RWPE1 (cell line): ENCODE measurements at regions not wholly inside any gene's neighbourhood (a gene's known extent, or its start where the extent isn't known, plus 50 kb on each side); places are given as distances from the start of the nearest gene placed in this dataset.

ENCODE experiments used
- CTCF ChIA-PET: fragments of 350-600 bp; sonication (Branson Sonifier 250); formaldehyde crosslinking; extraction: SDS; loops from one replicate; lab custom pipeline; 2021; lab: Yijun Ruan, JAX
- POLR2A ChIA-PET: fragments of 400-600 bp; formaldehyde crosslinking; extraction: SDS; loops from one replicate; lab custom pipeline; 2020; ENCODE audit warnings: antibody characterized with exemption; ENCODE audit not compliant: low non-redundant PET; lab: Yijun Ruan, JAX
- DNase-seq: peaks from one replicate; pipeline ENCODE4 v3.0.0; 2012; ENCODE audit warnings: low spot score
- H3K27ac ChIP-seq: fragments of 450-650 bp; 2 replicates; pipeline ENCODE4 v1.5.1; 2017
- TF ChIP-seq, protein P1 (sequence below): fragments of 450-650 bp; conservative IDR thresholded peaks from 2 replicates; pipeline ENCODE4 v1.5.1; 2017; ENCODE audit warnings: low read depth, mild to moderate bottlenecking

DNA sequence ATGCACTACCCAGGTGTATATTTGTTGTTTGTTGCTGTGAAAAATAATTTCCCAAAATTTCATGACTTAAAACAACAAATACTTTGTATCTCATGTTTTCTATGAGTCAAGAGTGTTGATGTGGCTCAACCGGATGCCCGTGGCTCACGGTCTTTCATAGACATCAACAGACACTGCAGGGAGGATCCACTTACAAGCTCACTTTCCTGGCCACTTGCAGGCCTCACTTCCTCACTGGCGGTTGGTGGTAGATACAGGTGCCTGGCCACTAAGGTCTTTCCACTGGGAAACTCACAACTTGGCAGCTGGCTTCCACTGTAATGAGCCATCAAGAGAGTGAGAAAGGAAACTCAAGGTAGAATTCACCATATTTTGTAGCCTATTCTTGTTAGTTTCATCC is 662.9 kb downstream of the IRS1 start:
- ChIA-PET CTCF (interaction anchor here (0.7 kb wide), 1 partner anchor 848 kb away, joined by 5 read pairs; no protein-coding TSS in a partner anchor), POLR2A (interaction anchor here (0.6 kb wide), 1 partner anchor 13 kb away, joined by 4 read pairs; no protein-coding TSS in a partner anchor)
- peak overlapping the region; percentile 91 for H3K27ac ChIP-seq
- TF ChIP-seq, protein P1, sequence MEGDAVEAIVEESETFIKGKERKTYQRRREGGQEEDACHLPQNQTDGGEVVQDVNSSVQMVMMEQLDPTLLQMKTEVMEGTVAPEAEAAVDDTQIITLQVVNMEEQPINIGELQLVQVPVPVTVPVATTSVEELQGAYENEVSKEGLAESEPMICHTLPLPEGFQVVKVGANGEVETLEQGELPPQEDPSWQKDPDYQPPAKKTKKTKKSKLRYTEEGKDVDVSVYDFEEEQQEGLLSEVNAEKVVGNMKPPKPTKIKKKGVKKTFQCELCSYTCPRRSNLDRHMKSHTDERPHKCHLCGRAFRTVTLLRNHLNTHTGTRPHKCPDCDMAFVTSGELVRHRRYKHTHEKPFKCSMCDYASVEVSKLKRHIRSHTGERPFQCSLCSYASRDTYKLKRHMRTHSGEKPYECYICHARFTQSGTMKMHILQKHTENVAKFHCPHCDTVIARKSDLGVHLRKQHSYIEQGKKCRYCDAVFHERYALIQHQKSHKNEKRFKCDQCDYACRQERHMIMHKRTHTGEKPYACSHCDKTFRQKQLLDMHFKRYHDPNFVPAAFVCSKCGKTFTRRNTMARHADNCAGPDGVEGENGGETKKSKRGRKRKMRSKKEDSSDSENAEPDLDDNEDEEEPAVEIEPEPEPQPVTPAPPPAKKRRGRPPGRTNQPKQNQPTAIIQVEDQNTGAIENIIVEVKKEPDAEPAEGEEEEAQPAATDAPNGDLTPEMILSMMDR: no peak
- DNase-seq: no peak

DNA sequence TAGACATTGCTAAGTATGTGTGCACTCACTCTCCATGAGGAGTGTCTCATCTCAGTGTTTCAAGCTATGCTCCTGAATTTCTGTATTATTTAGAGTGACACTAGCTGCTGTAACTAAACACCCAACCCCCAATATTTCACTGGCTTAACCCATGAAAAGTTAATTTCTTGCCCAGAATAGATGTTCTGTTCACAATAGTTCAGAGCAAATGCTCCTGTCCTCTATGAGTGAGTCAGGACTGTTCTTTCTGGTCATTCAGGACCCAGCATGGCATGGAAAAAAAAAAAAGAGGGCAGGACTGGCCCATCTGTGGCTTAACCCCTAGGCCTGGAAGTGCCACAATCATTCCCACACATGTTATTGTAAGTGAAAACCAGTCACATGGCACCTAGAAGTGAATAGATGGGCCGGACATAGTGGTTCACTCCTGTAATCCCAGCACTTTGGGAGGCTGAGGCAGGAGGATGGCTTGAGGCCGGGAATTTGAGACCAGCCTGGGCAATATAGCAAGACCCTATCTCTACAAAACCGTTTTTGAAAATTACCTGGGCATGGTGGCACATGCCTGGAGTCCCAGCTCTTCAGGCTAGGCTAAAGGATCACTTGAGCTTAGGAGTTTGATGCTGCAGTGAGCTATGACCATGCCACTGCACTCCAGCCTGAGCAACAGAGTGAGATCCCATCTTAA is 663.6 kb downstream of the IRS1 start:
- TF ChIP-seq, protein P1: no peak
- no peak for DNase-seq
- ChIA-PET CTCF (interaction anchor here (0.7 kb wide), 1 partner anchor 79 kb away, joined by 4 read pairs; no protein-coding TSS in a partner anchor), POLR2A (interaction anchor here (0.6 kb wide), 1 partner anchor 14 kb away, joined by 4 read pairs; no protein-coding TSS in a partner anchor)
- peak overlapping the region; percentile 91 for H3K27ac ChIP-seq

DNA sequence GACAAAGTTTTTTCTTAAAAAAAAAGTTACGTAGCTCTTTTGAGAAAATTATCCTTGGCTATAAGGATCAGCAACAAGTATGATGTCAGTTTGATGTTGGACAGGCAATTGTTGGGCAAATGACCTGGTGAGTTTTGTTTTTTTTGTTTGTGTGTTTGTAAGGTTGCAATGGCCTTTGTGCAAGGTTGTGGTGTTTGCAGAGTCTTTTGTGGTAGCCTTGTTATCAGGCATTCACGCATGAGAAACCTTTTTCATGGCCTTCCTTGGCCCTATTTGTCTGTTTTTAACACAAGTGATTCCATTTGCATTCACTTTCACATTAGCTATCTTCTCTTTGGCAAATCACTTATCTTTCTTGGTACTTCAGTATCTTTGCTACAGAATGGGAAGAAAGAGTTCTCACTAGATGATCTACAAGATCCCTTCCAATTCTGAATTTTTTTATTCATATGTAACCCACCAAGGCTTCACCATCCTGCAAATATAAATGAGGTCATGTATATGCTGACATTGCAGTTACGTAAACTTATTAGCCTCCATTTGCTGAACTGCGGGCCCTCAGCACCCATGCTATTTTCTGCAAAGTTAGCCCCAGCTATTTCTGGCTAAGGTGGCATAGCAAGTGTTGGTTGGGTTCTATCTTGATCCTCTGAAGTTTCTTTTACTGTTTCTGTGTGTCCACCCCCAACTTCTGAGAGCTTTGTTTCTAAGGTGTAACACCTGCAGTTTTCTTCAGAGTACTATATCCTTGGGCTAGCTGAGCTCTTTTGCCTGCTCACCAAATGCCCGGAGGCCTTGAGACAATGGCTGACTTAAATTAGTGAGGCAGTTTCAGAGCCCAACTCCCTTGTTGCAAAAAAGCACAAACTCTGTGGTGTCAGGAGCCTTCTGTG is 667.1 kb downstream of the IRS1 start:
- H3K27ac ChIP-seq: no peak overlapping the region
- ChIA-PET POLR2A (no interaction called here), CTCF (interaction anchor here (0.6 kb wide), 1 partner anchor 304 kb away, joined by 5 read pairs; no protein-coding TSS in a partner anchor)
- TF ChIP-seq, protein P1: no peak
- no peak for DNase-seq

DNA sequence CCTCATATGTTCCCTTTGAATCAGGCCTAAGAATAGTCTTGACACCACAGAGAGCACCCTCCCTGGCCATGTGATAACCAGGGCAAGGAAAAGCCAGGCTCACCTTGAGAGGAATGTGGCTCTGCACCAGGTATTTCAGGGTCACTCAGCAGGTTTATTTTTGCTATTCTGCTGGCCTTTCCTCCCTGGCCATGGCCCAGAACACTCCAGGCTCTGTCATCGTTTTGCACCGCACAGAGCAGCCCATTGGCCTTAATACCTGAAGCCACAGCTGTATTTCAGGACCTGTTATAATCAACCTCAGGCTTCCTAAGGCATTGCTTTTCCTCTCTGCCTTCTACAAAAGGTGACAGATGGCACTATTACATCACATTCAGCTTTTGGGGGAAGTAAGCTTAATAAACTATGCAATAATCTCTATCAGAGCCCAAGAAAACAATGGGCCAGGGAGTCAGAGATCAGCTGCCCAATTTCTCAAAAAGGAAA is 668.3 kb downstream of the IRS1 start:
- CTCF ChIA-PET: no interaction called here
- POLR2A ChIA-PET: no interaction called here

DNA sequence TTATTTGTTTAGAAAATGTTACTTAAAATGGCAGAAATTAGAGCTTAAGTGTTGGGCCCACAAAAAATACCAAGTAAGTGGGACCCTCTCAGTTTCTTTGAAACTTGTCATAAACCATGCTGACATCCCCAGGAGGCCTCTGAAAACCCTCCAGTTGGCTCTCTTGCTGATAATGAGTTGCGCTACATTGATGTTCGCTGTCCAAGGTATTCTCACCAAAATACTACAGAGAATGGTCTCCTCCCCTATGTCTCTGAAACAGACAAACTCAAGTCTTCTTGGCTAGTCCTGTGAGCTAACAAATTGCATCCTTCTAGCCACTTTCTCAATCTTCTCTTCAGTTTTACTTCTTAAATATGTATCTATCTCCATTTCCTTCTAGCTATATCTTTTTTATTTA is 669.4 kb downstream of the IRS1 start:
- POLR2A ChIA-PET: no interaction called here
- no peak overlapping the region for H3K27ac ChIP-seq
- DNase-seq: no peak
- TF ChIP-seq, protein P1: no peak
- CTCF ChIA-PET: no interaction called here

More for the DNA sequence above, 668.3 kb downstream of the IRS1 start:
- no peak overlapping the region for H3K27ac ChIP-seq
- TF ChIP-seq, protein P1: no peak
- no peak for DNase-seq

DNA sequence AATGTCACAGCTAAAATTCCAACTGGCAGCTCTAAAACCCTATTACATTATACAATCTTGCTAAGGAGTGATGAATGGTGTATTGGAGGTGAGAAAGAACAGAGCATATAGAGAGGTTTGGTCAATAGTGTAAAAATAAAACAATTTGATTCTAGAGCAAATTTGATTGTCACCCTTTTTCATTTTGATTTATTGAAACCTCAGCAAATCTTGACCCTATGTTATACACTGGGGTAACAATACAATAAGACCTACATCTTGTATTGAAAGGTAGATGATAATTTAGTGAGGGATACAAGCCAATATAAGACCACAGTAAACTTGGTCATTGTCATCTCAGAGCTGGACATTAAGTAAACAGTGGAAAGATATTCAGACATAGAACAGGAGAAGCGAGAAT is 671.9 kb downstream of the IRS1 start:
- CTCF ChIA-PET: no interaction called here
- POLR2A ChIA-PET: no interaction called here
- no peak for DNase-seq
- H3K27ac ChIP-seq: no peak overlapping the region
- TF ChIP-seq, protein P1: no peak
